Astrocyte (in vitro differentiated cells and primary cell): ENCODE measurements at regions not wholly inside any gene's neighbourhood (a gene's known extent, or its start where the extent isn't known, plus 50 kb on each side); places are given as distances from the start of the nearest gene placed in this dataset.

ENCODE experiments used
- DNase-seq: peaks from one replicate; pipeline ENCODE4 v3.0.0-alpha.2; 2010; ENCODE audit warnings: low read depth
- FAIRE-seq: peaks from 2 replicates; lab custom pipeline; 2011; peaks lifted over from hg19 to GRCh38; lab: Jason Lieb, UNC
- H2AFZ ChIP-seq: 2 replicates; pipeline ENCODE4 v1.6.0; 2012; ENCODE audit warnings: low read depth, low read length, inconsistent platforms
- H3K27ac ChIP-seq: 2 replicates; pipeline ENCODE4 v1.5.1; 2011; ENCODE audit warnings: low read depth, low read length, inconsistent platforms
- H3K27me3 ChIP-seq: 2 replicates; pipeline ENCODE4 v1.6.0; 2011; ENCODE audit warnings: low read length, inconsistent platforms; ENCODE audit not compliant: insufficient read depth
- H3K36me3 ChIP-seq: 2 replicates; pipeline ENCODE4 v1.5.1; 2011; ENCODE audit warnings: low read length, inconsistent platforms; ENCODE audit not compliant: insufficient read depth
- H3K4me1 ChIP-seq: 2 replicates; pipeline ENCODE4 v1.5.1; 2011; ENCODE audit warnings: low read length, inconsistent platforms; ENCODE audit not compliant: insufficient read depth
- H3K4me2 ChIP-seq: 2 replicates; pipeline ENCODE4 v1.6.0; 2012; ENCODE audit warnings: low read length, inconsistent platforms
- H3K4me3 ChIP-seq: 2 replicates; pipeline ENCODE4 v1.5.1; 2011; ENCODE audit warnings: low read depth, mild to moderate bottlenecking, low read length, inconsistent platforms; ENCODE audit not compliant: insufficient read depth
- H3K79me2 ChIP-seq: 2 replicates; pipeline ENCODE4 v1.6.0; 2012; ENCODE audit warnings: mild to moderate bottlenecking, low read length, inconsistent platforms; ENCODE audit not compliant: insufficient read depth
- H3K9ac ChIP-seq: 2 replicates; pipeline ENCODE4 v1.6.0; 2012; ENCODE audit warnings: mild to moderate bottlenecking, low read length, inconsistent platforms
- H3K9me3 ChIP-seq: 2 replicates; pipeline ENCODE4 v1.5.1; 2012; ENCODE audit warnings: low read depth, mild to moderate bottlenecking, low read length, inconsistent platforms; ENCODE audit not compliant: insufficient read depth
- H4K20me1 ChIP-seq: 2 replicates; pipeline ENCODE4 v1.6.0; 2012; ENCODE audit warnings: low read length, inconsistent platforms; ENCODE audit not compliant: insufficient read depth
- H3K27ac Mint-ChIP-seq: one replicate; pipeline ENCODE4 v1.8.0; 2021; ENCODE audit warnings: mild to moderate bottlenecking, mixed read lengths; ENCODE audit not compliant: unreplicated experiment
- H3K27me3 Mint-ChIP-seq: one replicate; pipeline ENCODE4 v1.8.0; 2021; ENCODE audit warnings: low read depth, mixed read lengths; ENCODE audit not compliant: unreplicated experiment
- H3K36me3 Mint-ChIP-seq: one replicate; pipeline ENCODE4 v1.8.0; 2021; ENCODE audit warnings: low read depth, mixed read lengths; ENCODE audit not compliant: unreplicated experiment
- H3K4me1 Mint-ChIP-seq: one replicate; pipeline ENCODE4 v1.8.0; 2021; ENCODE audit warnings: low read depth, mixed read lengths; ENCODE audit not compliant: unreplicated experiment
- H3K4me3 Mint-ChIP-seq: one replicate; pipeline ENCODE4 v1.8.0; 2021; ENCODE audit warnings: mild to moderate bottlenecking, moderate library complexity, mixed read lengths; ENCODE audit not compliant: unreplicated experiment
- H3K9me3 Mint-ChIP-seq: one replicate; pipeline ENCODE4 v1.8.0; 2021; ENCODE audit warnings: mild to moderate bottlenecking, mixed read lengths; ENCODE audit not compliant: unreplicated experiment
- CTCF ChIP-seq: IDR thresholded peaks from 2 replicates; pipeline ENCODE4 v1.5.1; 2011; ENCODE audit warnings: low read depth, mild to moderate bottlenecking, inconsistent platforms, low read length, moderate library complexity; ENCODE audit not compliant: insufficient read depth
- EZH2 ChIP-seq: IDR thresholded peaks from 2 replicates; pipeline ENCODE4 v1.6.1; 2012; ENCODE audit warnings: mild to moderate bottlenecking, low read length, inconsistent platforms; ENCODE audit not compliant: insufficient read depth

DNA sequence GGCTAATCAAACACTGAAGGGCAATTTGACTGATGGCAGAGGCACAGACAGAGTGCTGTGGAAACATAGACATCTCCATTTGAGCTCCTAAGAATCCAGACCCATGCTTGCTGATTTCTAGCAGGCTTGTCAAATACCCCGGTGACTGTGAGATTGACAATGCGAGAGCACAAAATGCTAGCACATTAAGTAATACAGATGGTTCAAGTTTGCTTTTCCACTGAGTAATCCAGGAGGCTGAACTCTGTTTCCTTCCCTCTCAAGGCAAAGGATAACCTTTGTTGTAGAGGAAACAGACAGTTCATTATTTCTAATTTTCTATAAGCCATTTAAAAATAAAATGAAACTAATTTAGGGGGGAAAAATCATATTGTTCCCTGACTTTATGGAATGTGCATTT lies 256.5 kb upstream of the CRY1 start:
- DNase-seq (no peak), FAIRE-seq (no peak)
- TF ChIP-seq CTCF, result no peak
- no peak for TF ChIP-seq EZH2
- no peak overlapping the region for H3K27ac ChIP-seq
- H3K4me1 Mint-ChIP-seq, result peaks cover 28% of the 10 kb centered on the region
- no peaks in the 10 kb centered on the region for H3K9me3 ChIP-seq
- no peaks in the 10 kb centered on the region for H3K27me3 Mint-ChIP-seq
- H4K20me1 ChIP-seq, result no peaks in the 10 kb centered on the region
- H3K36me3 ChIP-seq, result no peaks in the 10 kb centered on the region
- H2AFZ ChIP-seq, result no peak overlapping the region
- H3K27ac Mint-ChIP-seq, result no peak overlapping the region
- H3K4me1 ChIP-seq, result peaks cover 22% of the 10 kb centered on the region
- no peaks in the 10 kb centered on the region for H3K79me2 ChIP-seq
- peaks cover 5% of the 10 kb centered on the region for H3K9me3 Mint-ChIP-seq
- H3K27me3 ChIP-seq, result no peaks in the 10 kb centered on the region
- no peak overlapping the region for H3K4me3 Mint-ChIP-seq
- no peak overlapping the region for H3K9ac ChIP-seq
- H3K4me3 ChIP-seq, result no peak overlapping the region
- H3K4me2 ChIP-seq, result no peak overlapping the region
- H3K36me3 Mint-ChIP-seq, result no peaks in the 10 kb centered on the region

GRCh38 chr12:107351109-107351508 lies 257.8 kb upstream of the CRY1 start:
- no peaks in the 10 kb centered on the region for H4K20me1 ChIP-seq
- no peak overlapping the region for H2AFZ ChIP-seq
- H3K27ac ChIP-seq, result no peak overlapping the region
- peaks cover 16% of the 10 kb centered on the region for H3K4me1 ChIP-seq
- H3K9ac ChIP-seq, result no peak overlapping the region
- H3K4me1 Mint-ChIP-seq, result peaks cover 30% of the 10 kb centered on the region
- no peak overlapping the region for H3K27ac Mint-ChIP-seq
- H3K9me3 ChIP-seq, result no peaks in the 10 kb centered on the region
- H3K79me2 ChIP-seq, result no peaks in the 10 kb centered on the region
- no peak overlapping the region for H3K4me3 Mint-ChIP-seq
- FAIRE-seq (no peak), DNase-seq (no peak)
- no peak overlapping the region for H3K4me3 ChIP-seq
- H3K9me3 Mint-ChIP-seq, result peaks cover 5% of the 10 kb centered on the region
- no peaks in the 10 kb centered on the region for H3K27me3 Mint-ChIP-seq
- no peak overlapping the region for H3K4me2 ChIP-seq
- no peaks in the 10 kb centered on the region for H3K36me3 ChIP-seq
- no peaks in the 10 kb centered on the region for H3K36me3 Mint-ChIP-seq
- TF ChIP-seq CTCF, result no peak
- no peak for TF ChIP-seq EZH2
- H3K27me3 ChIP-seq, result no peaks in the 10 kb centered on the region

GRCh38 chr12:107351713-107352112 lies 258.4 kb upstream of the CRY1 start:
- Histone ChIP-seq H3K9me3 (no peaks in the 10 kb centered on the region), H4K20me1 (peaks cover under 1% of the 10 kb centered on the region), H3K4me3 (no peak overlapping the region), H3K79me2 (no peaks in the 10 kb centered on the region), H3K27me3 (no peaks in the 10 kb centered on the region), H2AFZ (no peak overlapping the region), H3K36me3 (no peaks in the 10 kb centered on the region), H3K4me2 (no peak overlapping the region), H3K4me1 (peaks cover 22% of the 10 kb centered on the region), H3K9ac (no peak overlapping the region), H3K27ac (no peak overlapping the region)
- peaks cover 36% of the 10 kb centered on the region for H3K4me1 Mint-ChIP-seq
- peaks cover 5% of the 10 kb centered on the region for H3K9me3 Mint-ChIP-seq
- no peak for FAIRE-seq
- no peaks in the 10 kb centered on the region for H3K36me3 Mint-ChIP-seq
- TF ChIP-seq EZH2, result no peak
- no peak for TF ChIP-seq CTCF
- DNase-seq, result no peak
- no peak overlapping the region for H3K4me3 Mint-ChIP-seq
- H3K27me3 Mint-ChIP-seq, result no peaks in the 10 kb centered on the region
- H3K27ac Mint-ChIP-seq, result peak overlapping the region; percentile 91
